ENCODE measurements at regions not wholly inside any gene's neighbourhood (a gene's known extent, or its start where the extent isn't known, plus 50 kb on each side); places are given as distances from the start of the nearest gene placed in this dataset.

DNA sequence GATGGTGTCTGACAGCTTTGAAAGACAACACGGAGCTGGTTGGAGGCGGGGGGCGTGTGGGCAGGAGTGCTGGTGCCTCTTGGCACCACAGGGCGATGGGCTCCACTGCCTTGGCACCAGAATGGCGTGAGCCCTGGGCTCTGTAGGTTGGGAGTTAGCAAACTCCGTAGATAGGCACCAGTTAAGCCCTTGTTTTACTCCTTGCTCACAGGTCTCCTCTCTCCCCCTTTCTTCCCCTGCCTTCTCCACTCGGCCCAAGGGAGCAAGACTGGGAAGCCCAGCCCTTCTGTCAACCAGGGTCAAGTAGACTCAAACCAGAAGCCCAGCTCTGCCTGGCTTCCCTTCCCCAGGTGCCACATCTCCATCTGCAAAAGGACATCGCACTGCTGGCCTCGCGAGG is 281.7 kb upstream of the ID2 start:
- Histone ChIP-seq H3K4me1 (no peaks in the 10 kb centered on the region), H3K4me3 (replicated peaks in 1 of 3) (no peak overlapping the region), H3K9me3 (no peaks in the 10 kb centered on the region), H3K27ac (no peak overlapping the region), H3K27me3 (no peaks in the 10 kb centered on the region), H3K36me3 (no peaks in the 10 kb centered on the region)
- no peak for DNase-seq
- WGBS, 2 donors: 86 to 94% methylated on average over 10 of the region's 10 CpGs
- intact Hi-C loops (cut with DNase I): no loop called here
- TF ChIP-seq POLR2A (IDR thresholded peaks at IDR 0.05): no peak
- TF ChIP-seq, protein P1, sequence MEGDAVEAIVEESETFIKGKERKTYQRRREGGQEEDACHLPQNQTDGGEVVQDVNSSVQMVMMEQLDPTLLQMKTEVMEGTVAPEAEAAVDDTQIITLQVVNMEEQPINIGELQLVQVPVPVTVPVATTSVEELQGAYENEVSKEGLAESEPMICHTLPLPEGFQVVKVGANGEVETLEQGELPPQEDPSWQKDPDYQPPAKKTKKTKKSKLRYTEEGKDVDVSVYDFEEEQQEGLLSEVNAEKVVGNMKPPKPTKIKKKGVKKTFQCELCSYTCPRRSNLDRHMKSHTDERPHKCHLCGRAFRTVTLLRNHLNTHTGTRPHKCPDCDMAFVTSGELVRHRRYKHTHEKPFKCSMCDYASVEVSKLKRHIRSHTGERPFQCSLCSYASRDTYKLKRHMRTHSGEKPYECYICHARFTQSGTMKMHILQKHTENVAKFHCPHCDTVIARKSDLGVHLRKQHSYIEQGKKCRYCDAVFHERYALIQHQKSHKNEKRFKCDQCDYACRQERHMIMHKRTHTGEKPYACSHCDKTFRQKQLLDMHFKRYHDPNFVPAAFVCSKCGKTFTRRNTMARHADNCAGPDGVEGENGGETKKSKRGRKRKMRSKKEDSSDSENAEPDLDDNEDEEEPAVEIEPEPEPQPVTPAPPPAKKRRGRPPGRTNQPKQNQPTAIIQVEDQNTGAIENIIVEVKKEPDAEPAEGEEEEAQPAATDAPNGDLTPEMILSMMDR (IDR thresholded peaks at IDR 0.05): no peak

DNA sequence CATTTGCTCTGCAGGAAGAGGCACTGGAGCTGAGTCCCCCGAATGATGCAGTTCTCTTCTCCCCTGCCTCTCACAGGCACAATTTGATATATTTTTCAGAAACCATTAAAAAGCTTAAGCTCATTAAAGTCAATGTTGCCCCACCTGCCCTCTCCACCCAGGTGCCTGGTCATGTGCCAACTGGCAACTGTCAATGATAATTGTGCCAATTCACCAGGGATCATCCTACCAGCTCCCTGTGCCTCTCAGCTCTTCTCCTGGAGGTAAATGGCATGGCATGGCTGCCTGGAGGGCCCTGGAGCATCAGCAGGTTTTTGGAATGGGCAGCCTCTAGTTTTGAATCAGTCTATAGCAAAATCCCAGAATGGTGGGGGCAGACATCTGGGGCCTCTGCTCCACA is 279.6 kb upstream of the ID2 start:
- no peaks in the 10 kb centered on the region for H3K36me3 ChIP-seq
- intact Hi-C loops (cut with DNase I): no loop called here
- H3K27me3 ChIP-seq: no peaks in the 10 kb centered on the region
- no peak overlapping the region for H3K4me3 ChIP-seq (replicated peaks in 1 of 3)
- no peaks in the 10 kb centered on the region for H3K9me3 ChIP-seq
- H3K27ac ChIP-seq: no peak overlapping the region
- no peak for DNase-seq
- no peaks in the 10 kb centered on the region for H3K4me1 ChIP-seq
- TF ChIP-seq, protein P1 (IDR thresholded peaks at IDR 0.05): no peak
- TF ChIP-seq POLR2A (IDR thresholded peaks at IDR 0.05): no peak
- WGBS, 2 donors: 91 to 100% methylated on average over 1 of the region's 1 CpG

DNA sequence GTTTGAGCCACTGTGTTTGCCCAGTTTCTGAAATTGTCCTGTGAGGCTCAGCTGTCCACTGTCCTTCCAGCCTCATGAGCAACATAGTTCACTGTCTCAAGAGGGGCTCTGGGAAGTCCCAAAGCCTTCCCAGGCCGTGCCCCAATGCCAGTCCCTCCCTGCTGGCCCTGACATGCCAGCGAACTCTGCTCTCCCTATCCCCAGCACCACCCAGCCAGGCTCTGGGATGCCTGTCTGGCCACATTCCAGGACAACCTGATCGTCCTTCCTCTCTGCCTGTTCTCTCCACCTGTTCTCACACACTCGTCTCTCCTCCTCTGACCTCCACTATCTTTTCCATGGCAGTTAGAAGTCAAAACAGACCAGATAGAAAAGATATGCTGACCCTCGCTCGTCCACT is 278.0 kb upstream of the ID2 start:
- Histone ChIP-seq H3K9me3 (no peaks in the 10 kb centered on the region), H3K27ac (no peak overlapping the region), H3K4me1 (no peaks in the 10 kb centered on the region), H3K4me3 (replicated peaks in 1 of 3) (no peak overlapping the region), H3K36me3 (no peaks in the 10 kb centered on the region), H3K27me3 (no peaks in the 10 kb centered on the region)
- WGBS, 2 donors: 41 to 42% methylated on average over 6 of the region's 6 CpGs
- intact Hi-C loops (cut with DNase I): no loop called here
- DNase-seq: peak; percentile 27 to 36
- no peak for TF ChIP-seq POLR2A (IDR thresholded peaks at IDR 0.05)
- TF ChIP-seq, protein P1 (IDR thresholded peaks at IDR 0.05): no peak

DNA sequence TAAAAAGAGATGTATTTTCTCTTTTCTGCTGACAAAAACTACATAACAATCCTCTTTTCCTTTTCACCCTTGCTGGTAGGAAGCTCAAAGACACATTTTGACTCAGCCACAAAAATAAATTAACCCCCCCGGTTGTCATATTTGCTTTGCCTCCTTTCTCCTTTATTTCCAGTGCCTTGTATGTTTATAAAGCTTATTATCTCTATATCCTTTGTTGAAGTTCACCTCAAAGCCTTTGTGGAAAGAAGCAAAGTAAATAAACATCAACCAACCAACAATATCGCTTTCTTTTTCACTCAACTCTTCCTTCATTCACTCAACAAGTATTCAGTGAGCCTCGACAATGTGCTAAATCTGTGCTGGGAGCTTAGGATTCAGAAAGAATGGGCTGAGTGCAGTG is 276.5 kb upstream of the ID2 start:
- H3K4me3 ChIP-seq (replicated peaks in 1 of 3): no peak overlapping the region
- intact Hi-C loops (cut with DNase I): no loop called here
- H3K27me3 ChIP-seq: no peaks in the 10 kb centered on the region
- H3K36me3 ChIP-seq: no peaks in the 10 kb centered on the region
- WGBS, 2 donors: 94 to 95% methylated on average over 3 of the region's 3 CpGs
- TF ChIP-seq POLR2A (IDR thresholded peaks at IDR 0.05): no peak
- TF ChIP-seq, protein P1 (IDR thresholded peaks at IDR 0.05): no peak
- DNase-seq: no peak
- no peak overlapping the region for H3K27ac ChIP-seq
- H3K9me3 ChIP-seq: no peaks in the 10 kb centered on the region
- no peaks in the 10 kb centered on the region for H3K4me1 ChIP-seq

DNA sequence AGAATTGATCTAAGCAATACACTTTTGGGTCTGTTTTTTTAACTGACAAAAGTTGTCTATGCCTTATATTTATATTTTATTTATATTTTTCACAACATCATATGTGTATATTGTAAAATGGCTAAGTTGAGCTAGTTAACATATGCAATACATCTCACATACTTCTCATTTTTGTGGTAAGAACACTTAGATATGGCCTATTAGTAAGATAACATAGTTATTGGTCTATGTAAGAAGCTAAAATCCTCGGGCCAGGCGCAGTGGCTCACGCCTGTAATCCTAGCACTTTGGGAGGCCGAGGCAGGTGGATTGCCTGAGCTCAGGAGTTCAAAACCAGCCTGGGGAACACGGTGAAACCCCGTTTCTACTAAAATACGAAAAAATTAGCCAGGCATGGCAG is 275.6 kb upstream of the ID2 start:
- TF ChIP-seq POLR2A (IDR thresholded peaks at IDR 0.05): no peak
- TF ChIP-seq, protein P1 (IDR thresholded peaks at IDR 0.05): no peak
- 82% methylated on average over 7 of the region's 7 CpGs for WGBS, 2 donors
- no peaks in the 10 kb centered on the region for H3K36me3 ChIP-seq

More for the DNA sequence above, 275.6 kb upstream of the ID2 start:
- intact Hi-C loops (cut with DNase I): no loop called here
- Histone ChIP-seq H3K27ac (no peak overlapping the region), H3K27me3 (no peaks in the 10 kb centered on the region), H3K4me3 (replicated peaks in 1 of 3) (no peak overlapping the region), H3K4me1 (no peaks in the 10 kb centered on the region), H3K9me3 (no peaks in the 10 kb centered on the region)
- DNase-seq: no peak
